LoVo (cell line): ENCODE measurements at regions not wholly inside any gene's neighbourhood (a gene's known extent, or its start where the extent isn't known, plus 50 kb on each side); places are given as distances from the start of the nearest gene placed in this dataset.
"Not testable (repeated sequence)": the region's sequence is repeated elsewhere in the genome, so short reads cannot be mapped to it uniquely, and the experiment has no call there.

Experiments used
- DNase-seq: peaks from one replicate; pipeline ENCODE4 v3.0.0-alpha.2; 2016; ENCODE audit warnings: low spot score

DNA sequence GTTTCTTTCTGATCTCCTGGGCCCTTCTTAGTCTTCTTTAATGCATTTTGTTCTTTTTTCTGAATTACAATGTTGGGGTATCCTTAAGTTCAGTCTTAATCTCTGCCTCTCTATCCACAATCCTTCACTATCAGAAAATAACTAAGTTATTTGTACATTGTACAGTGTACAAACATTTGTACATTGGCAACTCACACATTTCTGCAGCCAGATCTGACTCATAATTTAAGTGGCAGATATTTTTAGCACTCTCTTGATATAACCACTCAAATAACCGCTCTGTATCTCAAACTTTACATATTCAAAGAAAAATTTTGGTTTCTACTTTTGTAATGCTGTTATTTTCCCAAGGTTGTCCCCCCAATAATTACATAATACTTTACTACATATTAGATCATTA lies 691.1 kb upstream of the SPRY2 start:
- DNase-seq: no peak

- no peak for DNase-seq
Measured at GRCh38 chr13:81025091-81025490, 684.2 kb upstream of the SPRY2 start.

- DNase-seq: no peak
Measured at GRCh38 chr13:81021284-81021840, 680.4 kb upstream of the SPRY2 start.

DNA sequence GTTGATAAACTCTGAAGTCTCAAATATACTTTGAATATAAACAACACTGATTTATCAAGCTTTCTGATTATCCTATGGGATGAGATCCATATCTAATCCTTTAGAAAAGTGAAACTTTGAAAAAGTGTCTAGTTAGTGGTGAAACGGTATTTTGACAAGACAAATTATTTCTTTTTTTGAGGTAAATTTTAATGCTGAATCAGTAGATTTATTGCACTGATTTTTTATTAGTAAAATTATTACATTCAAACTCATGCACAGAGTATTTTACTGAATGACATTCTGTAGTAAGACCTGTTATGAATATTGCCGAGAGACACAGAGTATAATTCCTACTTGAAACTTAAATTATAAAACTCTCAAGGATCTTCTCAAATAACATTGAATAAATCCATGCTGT lies 679.1 kb upstream of the SPRY2 start:
- no peak for DNase-seq

GRCh38 chr13:81018936-81019335 lies 678.0 kb upstream of the SPRY2 start:
- no peak for DNase-seq

GRCh38 chr13:81017513-81018152 lies 676.7 kb upstream of the SPRY2 start:
- peak; percentile 70 for DNase-seq

GRCh38 chr13:81012031-81012430 lies 671.1 kb upstream of the SPRY2 start:
- DNase-seq: no peak

GRCh38 chr13:81001828-81002385 lies 661.0 kb upstream of the SPRY2 start:
- DNase-seq: no peak

DNA sequence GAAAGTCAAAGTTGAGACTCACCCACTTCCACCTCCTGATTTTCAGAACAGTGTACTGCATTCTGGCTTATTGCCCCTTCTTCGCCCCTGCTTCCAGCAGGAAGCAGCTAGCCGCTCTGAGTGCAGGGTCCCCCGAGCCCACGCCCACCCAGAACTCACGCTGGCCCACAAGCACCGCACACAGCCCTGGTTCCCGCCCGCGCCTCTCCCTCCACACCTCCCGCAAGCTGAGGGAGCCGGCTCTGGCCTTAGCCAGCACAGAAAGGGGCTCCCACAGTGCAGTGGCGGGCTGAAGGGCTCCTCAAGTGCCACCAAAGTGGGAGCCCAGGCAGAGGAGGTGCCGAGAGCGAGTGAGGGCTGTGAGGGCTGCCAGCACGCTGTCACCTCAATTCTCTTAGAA lies 657.7 kb upstream of the SPRY2 start:
- not testable (repeated sequence) for DNase-seq

- DNase-seq: no peak
Measured at GRCh38 chr13:80989747-80990146, 648.8 kb upstream of the SPRY2 start.

DNA sequence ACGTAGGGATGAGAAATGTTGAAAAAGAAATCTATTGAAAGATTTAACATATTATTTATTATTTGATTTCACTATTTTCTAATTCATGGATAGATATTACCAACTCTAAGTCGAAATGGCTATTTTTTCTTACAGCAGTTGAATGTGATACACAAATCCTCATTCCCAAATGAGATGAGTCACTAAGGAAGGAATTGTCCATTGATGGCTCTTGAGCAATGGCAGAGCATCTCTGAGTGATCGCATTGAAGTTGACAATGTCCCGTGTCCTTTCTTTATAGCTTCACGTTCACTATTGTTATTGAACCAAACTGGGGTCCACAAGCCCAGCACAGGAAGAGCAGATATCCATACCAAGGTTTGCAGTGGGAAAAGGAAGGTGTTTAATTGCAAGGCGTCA lies 648.3 kb upstream of the SPRY2 start:
- no peak for DNase-seq

- DNase-seq: no peak
Measured at GRCh38 chr13:80988391-80989151, 647.6 kb upstream of the SPRY2 start.

- peak; percentile 74 for DNase-seq
Measured at GRCh38 chr13:80979035-80979641, 638.2 kb upstream of the SPRY2 start.

DNA sequence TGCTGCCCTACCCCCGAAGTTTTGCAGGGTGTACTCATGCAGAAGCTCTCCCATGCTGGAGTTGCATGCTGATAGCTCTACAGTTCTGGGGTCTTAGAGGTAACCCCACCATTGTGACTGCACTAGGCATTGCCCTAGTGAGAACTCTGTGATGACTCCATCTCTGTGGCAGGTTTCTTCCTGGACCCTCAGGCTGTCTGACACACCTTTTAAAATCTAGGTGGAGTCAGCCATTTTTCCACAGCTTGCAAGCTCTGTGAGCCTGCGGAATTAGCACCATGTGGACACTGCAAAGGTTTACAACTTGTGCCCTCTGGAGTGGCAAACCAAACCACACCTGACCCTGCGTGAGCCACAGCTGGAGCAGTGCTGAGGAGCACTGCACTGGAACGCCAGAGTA lies 636.2 kb upstream of the SPRY2 start:
- no peak for DNase-seq

GRCh38 chr13:80975903-80976302 lies 635.0 kb upstream of the SPRY2 start:
- DNase-seq: no peak

DNA sequence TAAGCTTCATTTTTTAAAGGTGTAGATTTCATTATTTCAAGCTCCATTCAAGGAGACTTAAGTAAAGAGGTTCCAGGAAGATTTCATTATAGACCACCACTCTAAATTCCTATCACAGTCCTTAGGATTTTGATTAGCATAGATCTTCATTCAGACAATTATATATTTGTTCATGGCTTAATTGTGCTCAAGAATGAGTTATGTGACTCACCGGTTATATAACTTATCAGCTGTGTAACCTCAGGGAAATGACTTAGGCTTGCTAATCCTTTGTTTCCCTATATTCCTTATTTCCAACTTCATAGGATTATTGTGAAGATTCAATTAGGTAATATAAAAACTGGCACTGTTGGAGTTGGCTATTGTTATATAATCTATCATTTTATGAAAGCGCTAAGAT lies 632.8 kb upstream of the SPRY2 start:
- no peak for DNase-seq

DNA sequence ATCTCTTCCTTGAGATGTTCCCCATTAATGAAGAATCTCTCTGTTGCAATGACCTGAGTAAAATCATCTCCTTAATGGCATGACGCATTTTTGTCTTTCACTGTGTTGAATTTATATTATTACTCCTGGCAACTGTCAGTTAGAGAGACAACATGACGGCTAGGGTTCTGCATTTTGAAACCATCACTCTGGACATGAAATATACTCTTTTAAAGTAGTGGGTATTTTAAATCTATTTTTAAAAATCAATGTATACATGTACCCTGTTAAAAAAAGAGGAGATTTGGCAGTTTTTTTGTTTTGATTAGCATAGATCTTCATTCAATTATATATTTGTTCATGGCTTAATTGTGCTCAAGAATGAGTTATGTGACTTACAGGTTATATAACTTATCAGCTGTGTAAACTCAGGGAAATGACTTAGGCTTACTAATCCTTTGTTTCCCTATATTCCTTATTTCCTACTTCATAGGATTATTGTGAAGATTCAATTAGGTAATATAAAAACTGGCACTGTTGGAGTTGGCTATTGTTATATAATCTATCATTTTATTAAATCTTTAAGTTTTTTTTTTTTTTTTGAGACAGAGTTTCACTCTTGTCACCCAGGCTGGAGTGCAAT lies 632.0 kb upstream of the SPRY2 start:
- DNase-seq: no peak

DNA sequence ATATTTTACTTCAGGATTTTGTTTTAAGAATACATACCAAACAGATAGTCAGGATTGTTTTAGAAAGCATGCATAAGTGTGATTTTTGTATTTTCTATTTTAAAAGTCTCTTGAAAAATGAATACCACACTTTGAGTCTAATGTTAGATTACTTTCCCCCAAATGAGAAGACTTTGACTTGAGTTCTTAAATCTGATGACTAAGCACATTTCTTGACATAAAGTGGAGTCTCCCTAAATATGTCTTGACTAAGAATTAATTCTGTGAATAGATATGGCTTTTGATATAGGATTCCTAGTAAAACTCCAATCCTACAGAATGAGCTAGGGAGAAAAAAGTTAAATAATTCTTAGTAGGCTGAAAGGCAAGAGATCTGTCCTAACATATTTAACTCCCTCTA lies 624.2 kb upstream of the SPRY2 start:
- DNase-seq: no peak

DNA sequence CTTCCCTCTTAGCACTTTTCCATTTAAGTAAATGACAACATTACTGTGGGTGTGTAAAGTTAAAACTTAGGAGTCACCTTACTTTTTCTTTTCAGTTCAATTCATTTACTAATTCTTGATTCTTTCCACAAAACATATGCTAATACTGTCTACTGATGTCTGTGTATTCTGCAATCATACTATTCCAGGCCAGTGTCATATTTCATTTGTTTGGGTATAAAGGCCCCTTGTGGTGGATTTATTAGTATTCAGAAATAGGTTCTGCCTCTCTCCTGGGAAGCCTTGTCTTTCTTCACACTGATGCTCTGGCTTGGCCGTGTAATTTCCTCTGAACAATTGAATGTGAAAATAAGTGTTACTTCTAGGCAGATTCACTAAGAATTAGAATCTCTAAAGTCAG lies 621.9 kb upstream of the SPRY2 start:
- DNase-seq: no peak

- no peak for DNase-seq
Measured at GRCh38 chr13:80962173-80962572, 621.2 kb upstream of the SPRY2 start.

GRCh38 chr13:80957019-80957655 lies 616.2 kb upstream of the SPRY2 start:
- DNase-seq: no peak

- DNase-seq: no peak
Measured at GRCh38 chr13:80955501-80955900, 614.6 kb upstream of the SPRY2 start.
